Choroid plexus epithelial cell (primary cell): ENCODE measurements at regions not wholly inside any gene's neighbourhood (a gene's known extent, or its start where the extent isn't known, plus 50 kb on each side); places are given as distances from the start of the nearest gene placed in this dataset.

Experiments used
- DNase-seq: peaks from one replicate; pipeline ENCODE4 v3.0.0-alpha.2; 2010; ENCODE audit warnings: low read depth
- H3K4me3 ChIP-seq: 2 replicates; pipeline ENCODE4 v1.5.1; 2011; ENCODE audit warnings: low read depth, mild to moderate bottlenecking, control low read depth, low read length, moderate library complexity
- TF ChIP-seq, protein P1 (sequence below): conservative IDR thresholded peaks from 2 replicates; pipeline ENCODE4 v1.5.1; 2011; ENCODE audit warnings: low read depth, mild to moderate bottlenecking, control low read depth, inconsistent platforms, low read length, moderate library complexity

DNA sequence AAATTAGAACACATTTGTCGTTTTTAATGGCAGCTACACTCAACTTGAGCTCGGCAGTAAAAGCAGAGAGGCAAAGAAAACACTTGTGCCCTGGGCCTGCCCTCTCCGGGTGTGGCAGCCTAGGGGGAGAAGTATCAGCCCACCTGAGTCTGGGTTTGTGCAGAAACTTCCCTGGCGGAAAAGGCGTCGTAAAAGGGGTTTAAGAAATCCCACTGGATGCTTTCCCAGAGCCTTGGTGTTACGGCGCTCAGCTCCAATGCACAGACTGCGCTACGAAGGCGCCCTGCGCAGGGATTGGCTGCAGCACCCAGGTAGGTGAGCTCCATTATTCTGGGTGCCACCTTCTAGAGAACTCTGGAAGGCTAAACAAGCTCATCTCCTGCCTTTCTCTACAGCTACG is 461.5 kb upstream of the NR2F2 start:
- TF ChIP-seq, protein P1, sequence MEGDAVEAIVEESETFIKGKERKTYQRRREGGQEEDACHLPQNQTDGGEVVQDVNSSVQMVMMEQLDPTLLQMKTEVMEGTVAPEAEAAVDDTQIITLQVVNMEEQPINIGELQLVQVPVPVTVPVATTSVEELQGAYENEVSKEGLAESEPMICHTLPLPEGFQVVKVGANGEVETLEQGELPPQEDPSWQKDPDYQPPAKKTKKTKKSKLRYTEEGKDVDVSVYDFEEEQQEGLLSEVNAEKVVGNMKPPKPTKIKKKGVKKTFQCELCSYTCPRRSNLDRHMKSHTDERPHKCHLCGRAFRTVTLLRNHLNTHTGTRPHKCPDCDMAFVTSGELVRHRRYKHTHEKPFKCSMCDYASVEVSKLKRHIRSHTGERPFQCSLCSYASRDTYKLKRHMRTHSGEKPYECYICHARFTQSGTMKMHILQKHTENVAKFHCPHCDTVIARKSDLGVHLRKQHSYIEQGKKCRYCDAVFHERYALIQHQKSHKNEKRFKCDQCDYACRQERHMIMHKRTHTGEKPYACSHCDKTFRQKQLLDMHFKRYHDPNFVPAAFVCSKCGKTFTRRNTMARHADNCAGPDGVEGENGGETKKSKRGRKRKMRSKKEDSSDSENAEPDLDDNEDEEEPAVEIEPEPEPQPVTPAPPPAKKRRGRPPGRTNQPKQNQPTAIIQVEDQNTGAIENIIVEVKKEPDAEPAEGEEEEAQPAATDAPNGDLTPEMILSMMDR: no peak
- no peak for DNase-seq
- H3K4me3 ChIP-seq: no peak overlapping the region

GRCh38 chr15:95869920-95870319 is 460.6 kb upstream of the NR2F2 start:
- DNase-seq: no peak
- H3K4me3 ChIP-seq: no peak overlapping the region
- TF ChIP-seq, protein P1: no peak

DNA sequence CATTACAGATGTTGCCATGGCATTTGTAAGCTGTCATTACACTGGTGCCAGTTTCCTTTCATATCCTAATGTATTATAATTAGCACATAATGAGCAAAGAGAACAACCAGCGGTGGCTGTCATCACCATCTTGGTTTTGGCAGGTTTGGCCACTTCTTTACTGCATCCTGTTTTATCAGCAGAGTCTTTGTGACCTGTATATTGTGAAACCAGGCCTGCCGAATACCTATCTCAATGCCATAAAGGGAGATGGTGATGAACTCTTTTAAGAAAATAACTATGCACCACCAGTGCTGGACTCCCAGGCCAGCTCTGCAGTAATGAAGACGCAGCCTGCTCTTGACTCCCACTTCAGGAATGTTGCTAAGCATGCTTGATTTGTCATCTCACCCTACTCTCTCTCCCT is 458.1 kb upstream of the NR2F2 start:
- TF ChIP-seq, protein P1: no peak
- no peak overlapping the region for H3K4me3 ChIP-seq
- DNase-seq: peak; percentile 87

DNA sequence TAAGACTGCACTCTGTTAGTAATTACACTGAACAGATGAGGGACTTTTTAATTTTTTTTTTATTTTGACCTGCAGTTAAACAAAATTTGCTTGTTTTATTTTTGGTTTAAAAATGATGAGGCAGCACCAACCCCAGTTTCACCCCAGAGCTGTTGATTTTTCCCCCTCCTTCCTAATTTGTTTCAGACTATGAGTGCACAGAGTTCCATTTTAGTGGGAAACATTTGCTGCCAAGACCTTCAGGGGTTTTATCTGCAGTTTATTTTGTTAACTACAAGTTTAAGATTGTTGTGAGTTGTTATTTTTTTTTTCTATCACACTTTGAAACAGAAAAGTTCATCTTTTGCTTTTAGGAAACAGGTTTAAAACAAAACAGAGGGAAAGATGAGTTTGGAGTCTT is 455.9 kb upstream of the NR2F2 start:
- TF ChIP-seq, protein P1: no peak
- peak; percentile 22 for DNase-seq
- H3K4me3 ChIP-seq: no peak overlapping the region

DNA sequence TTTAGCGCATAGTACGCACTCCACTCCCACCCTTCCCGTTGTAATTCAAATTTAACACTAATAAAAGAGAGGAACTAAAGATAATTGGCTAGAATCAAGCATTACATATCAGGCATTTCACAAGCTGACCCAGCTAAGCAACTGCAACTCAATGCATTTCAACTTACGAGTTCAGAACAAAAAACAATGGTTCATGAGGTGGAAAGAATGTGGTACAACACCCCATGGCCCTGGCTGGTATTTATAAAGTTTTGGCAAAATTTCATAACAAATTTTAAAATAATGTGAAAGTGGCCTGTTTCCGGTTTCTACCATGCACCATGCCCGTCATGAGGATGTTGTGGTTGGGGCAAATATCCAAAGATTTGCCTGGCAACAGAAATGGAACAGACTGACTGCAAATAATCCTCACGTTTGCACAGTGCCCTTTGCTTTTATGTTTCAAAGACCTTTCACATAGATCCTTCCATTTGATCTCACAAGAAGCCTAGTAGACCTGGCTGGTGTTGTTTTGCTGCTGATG is 455.3 kb upstream of the NR2F2 start:
- TF ChIP-seq, protein P1: no peak
- DNase-seq: peak; percentile 85
- H3K4me3 ChIP-seq: no peak overlapping the region

DNA sequence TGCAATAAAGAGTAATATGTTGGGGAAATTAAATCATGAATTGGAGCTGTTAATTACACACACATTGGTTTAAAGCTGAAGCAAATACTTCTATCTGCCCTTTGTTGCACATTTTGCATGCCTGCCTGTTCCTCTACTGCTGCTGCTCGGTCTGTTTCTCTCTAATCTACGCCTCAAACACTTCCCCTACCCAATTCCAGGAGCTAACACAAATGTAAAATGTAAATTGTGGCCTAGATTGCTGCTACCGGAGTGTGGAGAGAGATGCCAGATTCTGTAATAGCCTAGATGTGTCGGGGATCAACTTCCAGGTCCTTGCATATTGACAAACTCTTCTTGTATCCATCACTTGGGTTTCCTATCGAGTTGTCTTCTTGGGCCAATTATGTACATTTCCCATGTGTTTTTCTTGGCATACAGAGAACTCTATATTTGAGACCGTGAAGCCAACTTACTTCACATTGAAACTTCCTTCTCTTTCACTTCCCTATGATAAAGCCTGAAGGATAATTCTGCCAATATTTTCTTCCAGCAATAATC is 450.4 kb upstream of the NR2F2 start:
- peak; percentile 10 for DNase-seq
- no peak overlapping the region for H3K4me3 ChIP-seq
- TF ChIP-seq, protein P1: no peak

DNA sequence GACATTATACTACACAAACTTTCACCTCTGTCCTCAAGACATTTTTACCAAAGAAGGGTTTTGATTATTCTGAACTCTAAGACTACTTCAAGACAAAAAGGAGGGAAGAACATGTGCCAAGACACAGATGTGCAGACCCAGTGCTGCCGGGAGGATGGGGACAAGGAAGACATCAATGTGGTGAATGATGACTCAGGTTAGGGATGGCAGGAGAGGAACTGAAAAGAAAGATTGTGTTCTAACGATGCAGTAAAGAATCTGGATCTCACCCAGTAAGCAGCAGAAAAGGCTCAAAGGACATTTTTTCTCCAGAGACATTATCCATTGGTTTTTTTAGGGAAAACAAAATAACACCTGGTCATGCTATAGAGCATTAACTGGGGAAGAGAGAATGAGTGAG is 449.9 kb upstream of the NR2F2 start:
- H3K4me3 ChIP-seq: no peak overlapping the region
- TF ChIP-seq, protein P1: no peak
- DNase-seq: no peak
